Breast epithelium (tissue), 3 donors: ENCODE measurements at regions not wholly inside any gene's neighbourhood (a gene's known extent, or its start where the extent isn't known, plus 50 kb on each side); places are given as distances from the start of the nearest gene placed in this dataset.

Experiments used
- POLR2A ChIP-seq: fragments of 450-650 bp; IDR thresholded peaks from one replicate; pipeline ENCODE4 v1.6.1; 2016; ENCODE audit warnings: antibody characterized with exemption, mild to moderate bottlenecking, moderate library complexity
- TF ChIP-seq, protein P1 (sequence below), 3 donors: fragments of 450-650 bp; IDR thresholded peaks; one replicate each; pipeline ENCODE4 v1.5.1; 2016 to 2017; ENCODE audit warnings: antibody characterized with exemption in 3 of 3, mild to moderate bottlenecking in 3 of 3, moderate library complexity in 3 of 3

DNA sequence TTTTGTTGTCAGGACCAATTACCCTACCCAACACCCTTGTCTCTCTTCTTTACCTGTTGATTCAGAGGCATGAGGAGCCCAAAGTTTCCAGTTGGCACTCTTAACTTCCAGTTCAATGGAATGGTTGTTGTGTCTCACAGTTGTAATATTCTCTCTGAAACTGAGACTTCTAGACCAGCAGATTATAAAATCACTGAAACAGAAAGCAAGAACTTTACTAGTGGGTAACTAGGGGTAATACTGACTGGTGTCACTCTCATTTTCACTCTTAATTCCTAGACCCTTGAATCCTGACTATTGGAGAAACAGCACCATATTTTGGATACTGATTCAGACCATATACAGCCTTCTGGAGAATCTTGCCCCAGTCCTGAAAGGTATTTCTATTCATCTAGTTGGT is 140.2 kb upstream of the MMS22L start:
- TF ChIP-seq, protein P1, sequence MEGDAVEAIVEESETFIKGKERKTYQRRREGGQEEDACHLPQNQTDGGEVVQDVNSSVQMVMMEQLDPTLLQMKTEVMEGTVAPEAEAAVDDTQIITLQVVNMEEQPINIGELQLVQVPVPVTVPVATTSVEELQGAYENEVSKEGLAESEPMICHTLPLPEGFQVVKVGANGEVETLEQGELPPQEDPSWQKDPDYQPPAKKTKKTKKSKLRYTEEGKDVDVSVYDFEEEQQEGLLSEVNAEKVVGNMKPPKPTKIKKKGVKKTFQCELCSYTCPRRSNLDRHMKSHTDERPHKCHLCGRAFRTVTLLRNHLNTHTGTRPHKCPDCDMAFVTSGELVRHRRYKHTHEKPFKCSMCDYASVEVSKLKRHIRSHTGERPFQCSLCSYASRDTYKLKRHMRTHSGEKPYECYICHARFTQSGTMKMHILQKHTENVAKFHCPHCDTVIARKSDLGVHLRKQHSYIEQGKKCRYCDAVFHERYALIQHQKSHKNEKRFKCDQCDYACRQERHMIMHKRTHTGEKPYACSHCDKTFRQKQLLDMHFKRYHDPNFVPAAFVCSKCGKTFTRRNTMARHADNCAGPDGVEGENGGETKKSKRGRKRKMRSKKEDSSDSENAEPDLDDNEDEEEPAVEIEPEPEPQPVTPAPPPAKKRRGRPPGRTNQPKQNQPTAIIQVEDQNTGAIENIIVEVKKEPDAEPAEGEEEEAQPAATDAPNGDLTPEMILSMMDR (IDR thresholded peaks at IDR 0.05): no peak
- no peak for TF ChIP-seq POLR2A
